B cell (primary cell): ENCODE measurements at regions not wholly inside any gene's neighbourhood (a gene's known extent, or its start where the extent isn't known, plus 50 kb on each side); places are given as distances from the start of the nearest gene placed in this dataset.

ENCODE experiments used
- EZH2 ChIP-seq: IDR thresholded peaks from 2 replicates; pipeline ENCODE4 v1.6.1; 2012; ENCODE audit warnings: borderline replicate concordance, low read depth, mild to moderate bottlenecking, moderate library complexity, low read length; ENCODE audit not compliant: insufficient read depth, poor library complexity, severe bottlenecking
- TF ChIP-seq, protein P1 (sequence below): fragments of 200-600 bp; IDR thresholded peaks from one replicate; pipeline ENCODE4 v1.8.0; 2022; ENCODE audit warnings: antibody characterized with exemption, mild to moderate bottlenecking

DNA sequence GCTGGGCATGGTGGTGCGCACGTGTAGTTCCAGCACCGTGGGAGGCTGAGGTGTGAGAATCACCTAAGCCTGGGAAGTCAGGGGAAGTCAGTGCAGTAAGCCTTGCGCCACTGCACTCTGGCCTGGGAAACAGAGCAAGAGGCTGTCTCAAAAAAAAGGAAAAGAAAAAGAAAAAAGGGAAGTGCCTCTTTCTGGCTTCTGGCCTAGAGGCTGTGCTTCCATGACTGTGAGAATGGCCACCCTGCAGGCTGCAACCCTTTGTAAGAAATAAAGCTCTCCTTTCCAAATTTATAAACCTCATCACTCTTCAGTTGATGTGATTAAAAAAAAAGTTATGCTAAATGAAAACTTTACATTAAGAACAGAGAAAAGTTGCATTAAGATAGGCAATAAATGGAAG lies 774.3 kb downstream of the TUSC7 start:
- TF ChIP-seq EZH2: no peak
- TF ChIP-seq, protein P1, sequence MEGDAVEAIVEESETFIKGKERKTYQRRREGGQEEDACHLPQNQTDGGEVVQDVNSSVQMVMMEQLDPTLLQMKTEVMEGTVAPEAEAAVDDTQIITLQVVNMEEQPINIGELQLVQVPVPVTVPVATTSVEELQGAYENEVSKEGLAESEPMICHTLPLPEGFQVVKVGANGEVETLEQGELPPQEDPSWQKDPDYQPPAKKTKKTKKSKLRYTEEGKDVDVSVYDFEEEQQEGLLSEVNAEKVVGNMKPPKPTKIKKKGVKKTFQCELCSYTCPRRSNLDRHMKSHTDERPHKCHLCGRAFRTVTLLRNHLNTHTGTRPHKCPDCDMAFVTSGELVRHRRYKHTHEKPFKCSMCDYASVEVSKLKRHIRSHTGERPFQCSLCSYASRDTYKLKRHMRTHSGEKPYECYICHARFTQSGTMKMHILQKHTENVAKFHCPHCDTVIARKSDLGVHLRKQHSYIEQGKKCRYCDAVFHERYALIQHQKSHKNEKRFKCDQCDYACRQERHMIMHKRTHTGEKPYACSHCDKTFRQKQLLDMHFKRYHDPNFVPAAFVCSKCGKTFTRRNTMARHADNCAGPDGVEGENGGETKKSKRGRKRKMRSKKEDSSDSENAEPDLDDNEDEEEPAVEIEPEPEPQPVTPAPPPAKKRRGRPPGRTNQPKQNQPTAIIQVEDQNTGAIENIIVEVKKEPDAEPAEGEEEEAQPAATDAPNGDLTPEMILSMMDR: no peak
